ENCODE measurements at regions not wholly inside any gene's neighbourhood (a gene's known extent, or its start where the extent isn't known, plus 50 kb on each side); places are given as distances from the start of the nearest gene placed in this dataset.

DNA sequence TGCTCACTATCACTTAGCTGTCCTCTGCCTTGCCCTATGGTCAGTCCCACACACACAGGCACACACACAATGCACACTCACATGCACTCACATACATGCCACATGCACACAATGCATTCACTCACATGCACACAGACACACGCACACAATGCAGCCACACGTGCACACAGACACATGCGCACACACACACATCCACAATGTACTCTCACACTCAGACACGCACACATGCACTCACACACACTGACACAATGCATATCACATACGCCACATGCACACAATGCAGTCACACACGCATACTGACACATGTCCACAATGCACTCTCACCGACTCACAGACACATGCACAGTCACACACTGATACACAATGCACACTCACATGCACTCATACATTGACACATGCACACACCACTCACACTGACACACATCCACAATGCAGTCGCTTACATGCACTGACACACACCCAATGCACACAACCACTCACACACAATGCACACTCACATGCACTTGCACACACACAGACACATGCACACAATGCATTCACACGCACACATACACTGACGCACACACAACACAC is 99.7 kb downstream of the ENGASE start:
- H3K4me1 ChIP-seq (ENCODE audit: control insufficient read depth, extremely low read depth, insufficient read depth, low read length), result no peaks in the 10 kb centered on the region
- H3K4me2 ChIP-seq (ENCODE audit: control insufficient read depth, extremely low read depth, insufficient read depth, low read depth, low read length), result no peak overlapping the region
- H3K36me3 ChIP-seq (ENCODE audit: control insufficient read depth in 2 of 2, extremely low read depth in 1 of 2, insufficient read depth in 2 of 2, low read length in 2 of 2), result no peaks in the 10 kb centered on the region
- H3K9ac ChIP-seq (ENCODE audit: control insufficient read depth, extremely low read depth, insufficient read depth, low read length), result no peak overlapping the region
- no peak for DNase-seq (ENCODE audit: low read depth, low spot score)
- H3K9me3 ChIP-seq (ENCODE audit: control insufficient read depth, low read depth, low read length), result no peaks in the 10 kb centered on the region
- H2AFZ ChIP-seq (ENCODE audit: control insufficient read depth, low read length), result no peak overlapping the region
- no peaks in the 10 kb centered on the region for H3K79me2 ChIP-seq (ENCODE audit: control insufficient read depth, insufficient read depth, low read length)
- no peak for FAIRE-seq
- no peaks in the 10 kb centered on the region for H3K9me1 ChIP-seq (ENCODE audit: control insufficient read depth, extremely low read depth, insufficient read depth, low read length)
- TF ChIP-seq, protein P1, sequence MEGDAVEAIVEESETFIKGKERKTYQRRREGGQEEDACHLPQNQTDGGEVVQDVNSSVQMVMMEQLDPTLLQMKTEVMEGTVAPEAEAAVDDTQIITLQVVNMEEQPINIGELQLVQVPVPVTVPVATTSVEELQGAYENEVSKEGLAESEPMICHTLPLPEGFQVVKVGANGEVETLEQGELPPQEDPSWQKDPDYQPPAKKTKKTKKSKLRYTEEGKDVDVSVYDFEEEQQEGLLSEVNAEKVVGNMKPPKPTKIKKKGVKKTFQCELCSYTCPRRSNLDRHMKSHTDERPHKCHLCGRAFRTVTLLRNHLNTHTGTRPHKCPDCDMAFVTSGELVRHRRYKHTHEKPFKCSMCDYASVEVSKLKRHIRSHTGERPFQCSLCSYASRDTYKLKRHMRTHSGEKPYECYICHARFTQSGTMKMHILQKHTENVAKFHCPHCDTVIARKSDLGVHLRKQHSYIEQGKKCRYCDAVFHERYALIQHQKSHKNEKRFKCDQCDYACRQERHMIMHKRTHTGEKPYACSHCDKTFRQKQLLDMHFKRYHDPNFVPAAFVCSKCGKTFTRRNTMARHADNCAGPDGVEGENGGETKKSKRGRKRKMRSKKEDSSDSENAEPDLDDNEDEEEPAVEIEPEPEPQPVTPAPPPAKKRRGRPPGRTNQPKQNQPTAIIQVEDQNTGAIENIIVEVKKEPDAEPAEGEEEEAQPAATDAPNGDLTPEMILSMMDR (optimal IDR thresholded peaks at IDR 0.05 in 1 of 3, IDR thresholded peaks at IDR 0.05 in 1 of 3, conservative IDR thresholded peaks at IDR 0.05 in 1 of 3; ENCODE audit: extremely low read depth in 1 of 3, insufficient read depth in 2 of 3, low read length in 3 of 3), result no peak
- TF ChIP-seq EZH2 (IDR thresholded peaks at IDR 0.05; ENCODE audit: low read length), result no peak
- no peaks in the 10 kb centered on the region for H4K20me1 ChIP-seq (ENCODE audit: control insufficient read depth, extremely low read depth, insufficient read depth, low read length)
- H3K4me3 ChIP-seq (ENCODE audit: control insufficient read depth in 2 of 3, extremely low read depth in 1 of 3, insufficient read depth in 2 of 3, low read depth in 1 of 3, low read length in 3 of 3), result no peak overlapping the region
- dilution Hi-C loops (cut with MboI; ENCODE audit: extremely low pct_ligation_motif_present, low sequenced_read_pairs), result no loop called here
- no peak overlapping the region for H3K27ac ChIP-seq (ENCODE audit: control insufficient read depth, insufficient read depth, low read length)
- H3K27me3 ChIP-seq (ENCODE audit: control insufficient read depth, extremely low read depth, insufficient read depth, low read length), result peaks cover 28% of the 10 kb centered on the region

DNA sequence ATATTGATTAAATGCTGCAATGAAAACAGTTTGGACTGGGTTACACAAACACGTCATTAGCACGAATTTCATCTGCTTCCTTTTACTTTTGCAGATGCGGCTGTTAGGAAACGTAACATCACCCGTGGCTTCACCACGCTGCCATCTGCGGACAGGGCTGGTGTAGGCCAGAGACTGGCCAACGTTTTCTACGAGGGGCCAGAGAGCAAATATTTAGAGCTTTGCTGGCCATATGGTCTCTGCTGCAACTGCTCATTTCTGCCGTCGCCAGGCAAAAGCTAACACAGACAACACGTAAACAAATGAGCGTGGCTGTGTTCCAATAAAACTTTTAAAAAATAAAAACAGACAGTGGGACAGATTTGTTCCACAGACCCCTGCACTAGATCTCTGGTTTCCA is 96.6 kb downstream of the ENGASE start:
- no peak overlapping the region for H3K4me3 ChIP-seq (ENCODE audit: control insufficient read depth in 2 of 3, extremely low read depth in 1 of 3, insufficient read depth in 2 of 3, low read depth in 1 of 3, low read length in 3 of 3)
- dilution Hi-C loops (cut with MboI; ENCODE audit: extremely low pct_ligation_motif_present, low sequenced_read_pairs), result no loop called here
- no peak overlapping the region for H3K9ac ChIP-seq (ENCODE audit: control insufficient read depth, extremely low read depth, insufficient read depth, low read length)
- H3K4me2 ChIP-seq (ENCODE audit: control insufficient read depth, extremely low read depth, insufficient read depth, low read depth, low read length), result no peak overlapping the region
- H3K9me3 ChIP-seq (ENCODE audit: control insufficient read depth, low read depth, low read length), result no peaks in the 10 kb centered on the region
- no peak overlapping the region for H2AFZ ChIP-seq (ENCODE audit: control insufficient read depth, low read length)
- no peaks in the 10 kb centered on the region for H3K79me2 ChIP-seq (ENCODE audit: control insufficient read depth, insufficient read depth, low read length)
- no peaks in the 10 kb centered on the region for H3K4me1 ChIP-seq (ENCODE audit: control insufficient read depth, extremely low read depth, insufficient read depth, low read length)
- H3K36me3 ChIP-seq (ENCODE audit: control insufficient read depth in 2 of 2, extremely low read depth in 1 of 2, insufficient read depth in 2 of 2, low read length in 2 of 2), result no peaks in the 10 kb centered on the region
- TF ChIP-seq EZH2 (IDR thresholded peaks at IDR 0.05; ENCODE audit: low read length), result no peak
- TF ChIP-seq, protein P1 (optimal IDR thresholded peaks at IDR 0.05 in 1 of 3, IDR thresholded peaks at IDR 0.05 in 1 of 3, conservative IDR thresholded peaks at IDR 0.05 in 1 of 3; ENCODE audit: extremely low read depth in 1 of 3, insufficient read depth in 2 of 3, low read length in 3 of 3), result no peak
- H3K27ac ChIP-seq (ENCODE audit: control insufficient read depth, insufficient read depth, low read length), result no peak overlapping the region
- H3K27me3 ChIP-seq (ENCODE audit: control insufficient read depth, extremely low read depth, insufficient read depth, low read length), result peaks cover 36% of the 10 kb centered on the region
- FAIRE-seq (no peak), DNase-seq (ENCODE audit: low read depth, low spot score) (no peak)
- no peaks in the 10 kb centered on the region for H3K9me1 ChIP-seq (ENCODE audit: control insufficient read depth, extremely low read depth, insufficient read depth, low read length)
- no peaks in the 10 kb centered on the region for H4K20me1 ChIP-seq (ENCODE audit: control insufficient read depth, extremely low read depth, insufficient read depth, low read length)

Data from keratinocyte (primary cell).